ENCODE measurements at regions not wholly inside any gene's neighbourhood (a gene's known extent, or its start where the extent isn't known, plus 50 kb on each side); places are given as distances from the start of the nearest gene placed in this dataset.
A peak's percentile ranks its signal among the peaks of the same experiment; 100 is the strongest.

DNA sequence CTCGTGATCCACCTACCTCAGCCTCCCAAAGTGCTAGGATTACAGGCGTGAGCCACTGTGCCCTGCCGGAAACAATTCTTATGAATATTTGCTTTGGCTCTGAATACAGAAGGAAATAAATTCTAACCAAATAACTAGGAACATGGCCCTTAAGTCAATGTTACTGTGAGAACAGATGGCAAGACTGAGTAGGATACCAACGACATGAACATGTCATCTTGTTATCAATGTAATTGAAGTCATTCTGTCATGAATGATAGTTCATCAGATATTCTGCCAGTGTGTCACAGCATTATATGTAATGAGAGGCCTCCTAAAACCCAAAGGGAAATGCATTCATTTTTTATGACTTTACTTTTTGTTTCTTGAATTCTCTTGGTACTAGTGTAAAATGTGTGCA lies 548.8 kb downstream of the MCTP2 start:
- ChIA-PET CTCF (interaction anchor here (0.5 to 0.9 kb wide), 3 partner anchors 14 to 106 kb away, joined by 4 to 5 read pairs (median 4); no protein-coding TSS in a partner anchor), POLR2A (interaction anchor here (1.3 kb wide), 1 partner anchor 13 kb away, joined by 3 read pairs; no protein-coding TSS in a partner anchor)
- Mint-ChIP-seq H3K4me3 (ENCODE audit: unreplicated experiment) (no peak overlapping the region), H3K27ac (ENCODE audit: low read depth, unreplicated experiment) (no peak overlapping the region), H3K27me3 (ENCODE audit: insufficient read depth, unreplicated experiment) (no peaks in the 10 kb centered on the region), H3K36me3 (ENCODE audit: insufficient read depth, unreplicated experiment) (no peaks in the 10 kb centered on the region), H3K4me1 (ENCODE audit: insufficient read depth, unreplicated experiment) (no peaks in the 10 kb centered on the region), H3K9me3 (ENCODE audit: unreplicated experiment) (no peaks in the 10 kb centered on the region)
- BruUV-seq (replicated peaks), result no TSS peak
- DNase-seq (ENCODE audit: unreplicated experiment), result no peak
- TF ChIP-seq, protein P1, sequence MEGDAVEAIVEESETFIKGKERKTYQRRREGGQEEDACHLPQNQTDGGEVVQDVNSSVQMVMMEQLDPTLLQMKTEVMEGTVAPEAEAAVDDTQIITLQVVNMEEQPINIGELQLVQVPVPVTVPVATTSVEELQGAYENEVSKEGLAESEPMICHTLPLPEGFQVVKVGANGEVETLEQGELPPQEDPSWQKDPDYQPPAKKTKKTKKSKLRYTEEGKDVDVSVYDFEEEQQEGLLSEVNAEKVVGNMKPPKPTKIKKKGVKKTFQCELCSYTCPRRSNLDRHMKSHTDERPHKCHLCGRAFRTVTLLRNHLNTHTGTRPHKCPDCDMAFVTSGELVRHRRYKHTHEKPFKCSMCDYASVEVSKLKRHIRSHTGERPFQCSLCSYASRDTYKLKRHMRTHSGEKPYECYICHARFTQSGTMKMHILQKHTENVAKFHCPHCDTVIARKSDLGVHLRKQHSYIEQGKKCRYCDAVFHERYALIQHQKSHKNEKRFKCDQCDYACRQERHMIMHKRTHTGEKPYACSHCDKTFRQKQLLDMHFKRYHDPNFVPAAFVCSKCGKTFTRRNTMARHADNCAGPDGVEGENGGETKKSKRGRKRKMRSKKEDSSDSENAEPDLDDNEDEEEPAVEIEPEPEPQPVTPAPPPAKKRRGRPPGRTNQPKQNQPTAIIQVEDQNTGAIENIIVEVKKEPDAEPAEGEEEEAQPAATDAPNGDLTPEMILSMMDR (IDR thresholded peaks at IDR 0.05; ENCODE audit: unreplicated experiment), result no peak
- intact Hi-C loops (cut with micrococcal nuclease), result no loop called here

DNA sequence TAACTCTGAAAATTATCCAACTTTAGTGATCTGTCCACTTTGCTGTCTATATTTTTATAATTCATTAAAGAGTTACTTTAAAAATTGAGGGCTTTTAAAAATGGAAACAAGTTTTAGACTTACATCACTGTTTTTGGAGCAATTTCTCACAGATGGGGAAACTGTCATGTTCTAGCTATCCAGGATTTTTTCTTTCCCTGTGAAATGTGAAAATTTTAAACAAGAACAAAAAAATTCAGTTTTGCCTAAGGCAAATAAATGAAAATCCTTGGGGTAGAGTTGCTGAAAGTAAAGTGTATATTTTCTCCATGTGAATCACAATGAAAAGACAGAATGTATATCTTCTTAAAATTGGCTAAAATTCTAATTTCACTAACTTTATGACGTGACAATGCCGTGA lies 553.7 kb downstream of the MCTP2 start:
- Mint-ChIP-seq H3K36me3 (ENCODE audit: insufficient read depth, unreplicated experiment) (no peaks in the 10 kb centered on the region), H3K27me3 (ENCODE audit: insufficient read depth, unreplicated experiment) (no peaks in the 10 kb centered on the region), H3K9me3 (ENCODE audit: unreplicated experiment) (no peaks in the 10 kb centered on the region), H3K27ac (ENCODE audit: low read depth, unreplicated experiment) (no peak overlapping the region), H3K4me3 (ENCODE audit: unreplicated experiment) (no peak overlapping the region), H3K4me1 (ENCODE audit: insufficient read depth, unreplicated experiment) (peaks cover 13% of the 10 kb centered on the region)
- intact Hi-C loops (cut with micrococcal nuclease), result no loop called here
- ChIA-PET CTCF (no interaction called here), POLR2A (no interaction called here)
- DNase-seq (ENCODE audit: unreplicated experiment), result no peak
- no TSS peak for BruUV-seq (replicated peaks)
- TF ChIP-seq, protein P1 (IDR thresholded peaks at IDR 0.05; ENCODE audit: unreplicated experiment), result no peak

DNA sequence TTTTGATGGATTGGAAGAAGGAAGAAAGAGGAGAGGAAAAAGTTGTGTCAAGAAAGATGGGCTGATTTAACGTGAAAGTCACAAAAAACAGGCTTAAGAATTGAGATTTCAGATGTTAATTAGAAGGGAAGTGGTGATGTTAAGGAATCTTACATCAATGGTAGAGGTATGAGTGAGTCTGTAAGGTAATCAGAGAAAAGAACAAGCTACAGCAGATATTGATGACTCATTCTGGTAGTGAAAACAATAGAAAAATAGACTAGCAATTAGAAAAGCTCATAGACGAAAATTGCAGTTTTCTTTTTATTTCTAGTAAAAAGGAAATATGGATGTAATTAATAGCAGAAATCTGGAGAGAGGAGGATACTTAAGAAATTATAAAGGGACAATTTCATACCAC lies 559.6 kb downstream of the MCTP2 start:
- Mint-ChIP-seq H3K9me3 (ENCODE audit: unreplicated experiment) (no peaks in the 10 kb centered on the region), H3K4me3 (ENCODE audit: unreplicated experiment) (peak overlapping the region; percentile 68), H3K27ac (ENCODE audit: low read depth, unreplicated experiment) (peak overlapping the region; percentile 89), H3K27me3 (ENCODE audit: insufficient read depth, unreplicated experiment) (no peaks in the 10 kb centered on the region), H3K36me3 (ENCODE audit: insufficient read depth, unreplicated experiment) (no peaks in the 10 kb centered on the region), H3K4me1 (ENCODE audit: insufficient read depth, unreplicated experiment) (peaks cover 44% of the 10 kb centered on the region)
- TF ChIP-seq, protein P1 (IDR thresholded peaks at IDR 0.05; ENCODE audit: unreplicated experiment), result no peak
- peak; percentile 37 for DNase-seq (ENCODE audit: unreplicated experiment)
- intact Hi-C loops (cut with micrococcal nuclease), result loop anchor here (2.0 kb wide), 1 partner anchor 116 kb away; no protein-coding TSS in a partner anchor
- ChIA-PET CTCF (interaction anchor here (0.6 to 1.3 kb wide), 4 partner anchors 114 to 766 kb away, joined by 3 to 5 read pairs (median 3); no protein-coding TSS in a partner anchor), POLR2A (interaction anchor here (0.8 to 3.2 kb wide), 17 partner anchors 10 to 1544 kb away, joined by 3 to 36 read pairs (median 5); no protein-coding TSS in a partner anchor)
- BruUV-seq (replicated peaks), result no TSS peak

GRCh38 chr15:94791510-94791909 lies 560.1 kb downstream of the MCTP2 start:
- intact Hi-C loops (cut with micrococcal nuclease), result loop anchor here (2.0 kb wide), 1 partner anchor 117 kb away; no protein-coding TSS in a partner anchor
- peak; percentile 33 for DNase-seq (ENCODE audit: unreplicated experiment)
- Mint-ChIP-seq H3K4me1 (ENCODE audit: insufficient read depth, unreplicated experiment) (peaks cover 44% of the 10 kb centered on the region), H3K36me3 (ENCODE audit: insufficient read depth, unreplicated experiment) (no peaks in the 10 kb centered on the region), H3K9me3 (ENCODE audit: unreplicated experiment) (no peaks in the 10 kb centered on the region), H3K27ac (ENCODE audit: low read depth, unreplicated experiment) (peak overlapping the region; percentile 89), H3K4me3 (ENCODE audit: unreplicated experiment) (peak overlapping the region; percentile 68), H3K27me3 (ENCODE audit: insufficient read depth, unreplicated experiment) (no peaks in the 10 kb centered on the region)
- ChIA-PET CTCF (interaction anchor here (0.6 to 1.3 kb wide), 7 partner anchors 114 to 817 kb away, joined by 3 to 5 read pairs (median 3); no protein-coding TSS in a partner anchor), POLR2A (interaction anchor here (0.6 to 3.2 kb wide), 18 partner anchors 10 to 1544 kb away, joined by 3 to 36 read pairs (median 4); no protein-coding TSS in a partner anchor)
- TF ChIP-seq, protein P1 (IDR thresholded peaks at IDR 0.05; ENCODE audit: unreplicated experiment), result no peak
- BruUV-seq (replicated peaks), result no TSS peak

All from MCF 10A (cell line).